ENCODE measurements at regions not wholly inside any gene's neighbourhood (a gene's known extent, or its start where the extent isn't known, plus 50 kb on each side); places are given as distances from the start of the nearest gene placed in this dataset.

DNA sequence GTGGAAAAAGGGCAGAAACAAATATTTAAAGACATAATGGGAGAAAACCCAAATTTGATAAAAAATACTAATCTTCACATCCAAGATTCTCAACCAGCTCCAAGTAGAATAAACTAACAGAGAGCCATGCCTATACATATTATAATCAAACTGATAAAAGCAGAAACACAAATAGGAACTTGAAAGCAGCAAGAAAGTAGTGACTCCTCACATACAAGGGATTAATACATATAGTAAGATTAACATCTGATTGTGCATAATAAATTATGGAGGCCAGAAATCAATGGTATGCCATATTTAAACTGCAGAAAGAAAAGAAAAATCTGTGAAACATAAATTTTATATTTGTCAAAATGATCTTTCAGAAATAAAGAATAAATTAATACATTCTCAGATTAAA lies 454.3 kb upstream of the PCDH10 start:
- TF ChIP-seq, protein P1, sequence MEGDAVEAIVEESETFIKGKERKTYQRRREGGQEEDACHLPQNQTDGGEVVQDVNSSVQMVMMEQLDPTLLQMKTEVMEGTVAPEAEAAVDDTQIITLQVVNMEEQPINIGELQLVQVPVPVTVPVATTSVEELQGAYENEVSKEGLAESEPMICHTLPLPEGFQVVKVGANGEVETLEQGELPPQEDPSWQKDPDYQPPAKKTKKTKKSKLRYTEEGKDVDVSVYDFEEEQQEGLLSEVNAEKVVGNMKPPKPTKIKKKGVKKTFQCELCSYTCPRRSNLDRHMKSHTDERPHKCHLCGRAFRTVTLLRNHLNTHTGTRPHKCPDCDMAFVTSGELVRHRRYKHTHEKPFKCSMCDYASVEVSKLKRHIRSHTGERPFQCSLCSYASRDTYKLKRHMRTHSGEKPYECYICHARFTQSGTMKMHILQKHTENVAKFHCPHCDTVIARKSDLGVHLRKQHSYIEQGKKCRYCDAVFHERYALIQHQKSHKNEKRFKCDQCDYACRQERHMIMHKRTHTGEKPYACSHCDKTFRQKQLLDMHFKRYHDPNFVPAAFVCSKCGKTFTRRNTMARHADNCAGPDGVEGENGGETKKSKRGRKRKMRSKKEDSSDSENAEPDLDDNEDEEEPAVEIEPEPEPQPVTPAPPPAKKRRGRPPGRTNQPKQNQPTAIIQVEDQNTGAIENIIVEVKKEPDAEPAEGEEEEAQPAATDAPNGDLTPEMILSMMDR (IDR thresholded peaks at IDR 0.05) = no peak
- no peak for TF ChIP-seq POLR2A (IDR thresholded peaks at IDR 0.05)

Data from lower leg skin (tissue), 3 donors.